T47D (cell line): ENCODE measurements at regions not wholly inside any gene's neighbourhood (a gene's known extent, or its start where the extent isn't known, plus 50 kb on each side); places are given as distances from the start of the nearest gene placed in this dataset.
"Not testable (repeated sequence)": the region's sequence is repeated elsewhere in the genome, so short reads cannot be mapped to it uniquely, and the experiment has no call there.

Experiments used
- DNase-seq, 2 experiments: peaks; one replicate each; pipeline versions ENCODE4 v3.0.0 to v3.0.0-alpha.2; 2011 to 2012; ENCODE audit warnings: low read depth in 1 of 2, low spot score in 1 of 2
- JUND ChIP-seq: IDR thresholded peaks from 2 replicates; pipeline ENCODE4 v1.6.1; 2012; ENCODE audit warnings: low read depth
- in situ Hi-C: cut with HindIII; loops from 2 replicates; pipeline ENCODE4 v1.10.0; 2016; ENCODE audit warnings: low sequenced_read_pairs, low pct_unique_long_range_greater_than_20kb

DNA sequence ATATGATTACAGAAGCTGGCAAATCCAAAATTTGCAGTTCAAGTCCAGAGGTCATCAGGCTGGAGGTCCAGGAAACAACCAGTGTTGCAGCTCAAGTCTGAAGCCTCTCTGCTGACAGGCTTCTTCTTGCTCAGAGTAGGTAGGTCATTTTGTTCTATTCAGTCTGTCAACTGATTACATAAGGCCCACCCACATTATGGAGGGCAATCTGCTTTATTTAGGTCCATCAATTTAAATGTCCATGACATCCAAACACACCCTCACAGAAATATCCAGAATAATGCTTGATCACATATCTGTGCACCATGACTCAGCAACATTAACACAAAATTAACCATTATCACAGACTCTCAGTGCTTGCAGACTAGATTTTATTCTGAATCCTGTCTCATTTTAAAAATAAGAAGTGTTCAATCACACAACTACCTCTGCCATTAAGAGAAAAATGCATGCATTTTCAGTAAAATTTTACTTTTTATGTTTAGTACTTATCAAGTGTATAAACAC, 759.2 kb upstream of the ADGRB3 start:
- TF ChIP-seq JUND, result no peak
- in situ Hi-C loops, result no loop called here
- no peak for DNase-seq

DNA sequence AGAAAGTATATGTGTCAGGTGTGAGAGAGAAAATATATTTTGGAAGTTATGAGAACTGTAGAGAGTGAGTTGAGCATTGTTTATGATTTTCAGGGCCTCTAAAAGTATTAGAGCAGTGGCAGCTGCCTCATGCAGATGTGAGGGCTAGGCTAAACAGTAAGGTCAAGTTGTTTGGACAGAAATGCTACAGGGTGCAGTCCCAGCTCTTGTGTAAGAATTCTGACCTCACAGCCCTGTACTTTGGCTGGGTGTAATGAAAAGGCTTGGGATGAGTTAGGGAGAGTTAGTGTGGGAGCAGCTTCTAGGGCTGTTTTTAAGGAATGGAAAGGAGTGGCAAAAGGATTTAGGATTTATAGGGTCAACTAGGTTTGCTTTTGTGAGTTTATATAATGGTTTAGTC, 764.8 kb upstream of the ADGRB3 start:
- no peak for TF ChIP-seq JUND
- in situ Hi-C loops, result no loop called here
- no peak for DNase-seq

DNA sequence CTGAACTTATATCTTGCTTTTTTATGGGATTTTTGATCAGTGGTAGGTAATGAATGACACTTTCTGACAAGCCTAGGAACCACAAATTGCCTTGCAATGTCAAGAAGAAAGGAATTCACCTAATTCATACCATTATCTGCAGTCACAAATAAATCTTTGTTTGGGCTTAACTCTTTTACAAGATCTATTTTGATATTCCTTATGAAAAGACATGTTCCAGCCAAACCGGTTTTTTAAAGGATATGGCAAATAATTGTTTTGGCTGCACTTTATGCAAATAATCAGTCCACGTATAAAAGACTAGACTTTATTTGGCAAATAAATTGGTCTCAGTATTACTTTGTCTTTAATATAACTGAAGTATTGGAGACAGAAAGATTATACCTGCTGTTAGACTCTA, 771.7 kb upstream of the ADGRB3 start:
- in situ Hi-C loops, result no loop called here
- DNase-seq, result peak; percentile 1 to 80
- TF ChIP-seq JUND, result peak; percentile 68; the same call in 1 of the 2 replicates

DNA sequence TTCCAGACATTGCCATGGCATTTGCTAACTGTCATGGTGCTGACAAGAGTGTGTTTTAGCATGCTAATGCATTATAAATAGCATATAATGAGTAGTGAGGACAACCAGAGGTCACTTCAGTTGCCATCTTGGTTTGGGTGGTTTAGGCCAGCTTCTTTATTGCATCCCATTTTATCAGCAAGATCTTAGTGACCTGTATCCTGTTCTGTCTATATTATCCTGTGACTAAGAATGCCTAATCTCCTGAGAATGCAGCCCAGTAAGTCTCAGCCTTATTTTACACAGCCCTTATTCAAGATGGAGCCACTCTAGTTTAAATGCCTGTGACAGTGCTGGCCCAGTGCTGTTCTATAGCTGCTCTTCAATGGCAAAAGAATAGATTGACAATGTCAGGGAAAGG, 781.0 kb upstream of the ADGRB3 start:
- no peak for DNase-seq
- TF ChIP-seq JUND, result no peak
- in situ Hi-C loops, result no loop called here

DNA sequence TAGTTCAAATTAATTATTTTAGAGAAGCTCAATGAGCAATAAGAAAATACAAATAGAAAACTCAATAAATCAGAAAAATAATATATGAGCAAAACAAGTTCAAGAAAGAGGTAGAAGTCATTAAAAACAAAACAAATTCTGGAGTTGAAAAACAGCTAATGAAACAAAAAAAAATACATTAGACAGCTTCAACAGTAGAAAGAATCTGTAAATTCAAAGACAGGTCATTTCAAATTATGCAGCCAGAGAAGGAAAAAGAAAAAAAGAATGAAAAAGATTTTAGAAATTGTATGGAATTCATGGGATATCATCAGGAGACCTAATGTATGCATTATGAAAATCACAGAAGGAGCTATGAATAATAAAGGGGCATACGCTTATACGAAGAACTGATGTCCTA, 795.3 kb upstream of the ADGRB3 start:
- TF ChIP-seq JUND, result no peak
- in situ Hi-C loops, result no loop called here
- no peak for DNase-seq

DNA sequence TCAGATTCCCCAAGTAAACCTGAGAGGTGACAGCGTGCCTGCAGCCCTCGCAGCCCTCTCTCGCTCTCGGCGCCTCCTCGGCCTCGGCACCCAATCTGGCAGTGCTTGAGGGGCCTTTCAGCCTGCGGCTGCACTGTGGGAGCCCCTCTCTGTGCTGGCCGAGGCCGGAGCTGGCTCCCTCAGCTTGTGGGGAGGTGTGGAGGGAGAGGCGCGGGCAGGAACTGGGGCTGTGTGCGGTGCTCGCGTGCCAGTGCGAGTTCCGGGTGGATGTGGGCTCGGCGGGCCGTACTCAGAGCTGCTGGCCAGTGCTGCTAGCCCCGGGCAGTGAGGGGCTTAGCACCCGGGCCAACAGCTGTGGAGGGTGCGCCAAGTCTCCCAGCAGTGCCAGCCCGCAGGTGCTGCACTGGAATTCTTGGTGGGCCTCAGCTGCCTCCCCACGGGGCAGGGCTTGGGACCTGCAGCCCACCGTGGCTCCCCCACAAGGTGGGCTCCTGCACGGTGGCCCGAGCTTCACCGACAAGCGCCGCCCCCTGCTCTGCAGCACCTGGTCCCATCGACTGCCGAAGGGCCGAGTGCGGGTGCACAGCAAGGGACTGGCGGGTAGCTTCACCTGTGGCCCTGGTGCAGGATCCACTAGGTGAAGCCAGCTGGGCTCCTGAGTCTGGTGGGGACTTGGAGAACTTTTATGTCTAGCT, 809.7 kb upstream of the ADGRB3 start:
- no peak for TF ChIP-seq JUND
- no peak for DNase-seq
- in situ Hi-C loops, result no loop called here

DNA sequence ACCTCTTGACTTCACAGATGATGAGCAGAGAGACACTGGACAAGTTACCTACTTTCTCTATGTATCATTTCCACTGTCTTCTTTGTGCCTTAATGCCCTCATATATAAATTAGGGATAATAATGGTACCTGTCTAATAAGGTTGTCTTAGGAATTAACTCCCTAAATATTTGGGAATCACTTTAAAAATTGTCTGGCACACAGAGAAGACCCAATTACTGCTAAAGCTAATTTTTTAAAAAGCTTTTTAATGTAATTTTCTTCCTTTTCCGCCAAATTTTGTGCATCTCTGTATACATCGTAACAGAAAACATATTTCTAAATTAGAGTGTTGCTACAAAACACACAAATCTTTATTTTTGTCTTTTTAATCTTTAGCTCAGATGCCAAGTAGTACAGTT, 816.8 kb upstream of the ADGRB3 start:
- no peak for TF ChIP-seq JUND
- in situ Hi-C loops, result no loop called here
- DNase-seq, result no peak

DNA sequence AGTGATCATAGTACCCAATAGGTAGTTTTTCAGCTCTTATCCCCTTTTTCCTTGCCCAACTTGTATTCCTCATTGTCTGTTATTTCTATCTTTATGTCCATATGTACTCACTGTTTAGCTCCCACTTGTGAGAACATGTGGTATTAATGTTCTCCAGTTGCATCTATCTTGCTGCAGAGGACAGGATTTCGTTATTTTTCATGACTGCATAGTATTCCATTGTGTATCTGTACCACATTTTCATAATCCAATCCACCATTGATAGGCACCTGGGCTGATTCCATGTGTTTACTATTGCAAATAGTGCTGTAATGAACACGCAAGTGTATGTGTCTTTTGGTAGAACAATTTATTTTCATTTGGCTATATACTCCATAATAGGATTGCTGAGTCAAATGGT, 819.5 kb upstream of the ADGRB3 start:
- no peak for DNase-seq
- in situ Hi-C loops, result no loop called here
- no peak for TF ChIP-seq JUND

DNA sequence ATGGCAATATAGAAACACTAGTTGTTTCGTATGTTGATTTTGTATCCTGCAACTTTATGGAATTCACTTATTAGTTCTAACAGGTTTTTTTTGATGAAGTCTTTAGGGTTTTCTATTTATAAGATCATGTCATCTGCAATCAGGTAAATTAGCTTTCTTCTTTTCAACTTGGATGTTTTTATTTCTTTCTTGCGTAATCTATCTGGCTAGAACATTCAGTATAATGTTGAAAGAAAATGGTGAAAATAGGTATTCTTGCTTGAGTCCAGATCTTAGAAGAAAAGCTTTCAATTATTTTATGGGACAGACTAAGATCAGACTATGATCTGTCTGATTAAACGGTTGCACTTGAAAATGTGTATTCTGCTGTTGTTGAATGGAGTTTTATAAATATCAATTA, 820.8 kb upstream of the ADGRB3 start:
- in situ Hi-C loops, result no loop called here
- no peak for TF ChIP-seq JUND
- no peak for DNase-seq

DNA sequence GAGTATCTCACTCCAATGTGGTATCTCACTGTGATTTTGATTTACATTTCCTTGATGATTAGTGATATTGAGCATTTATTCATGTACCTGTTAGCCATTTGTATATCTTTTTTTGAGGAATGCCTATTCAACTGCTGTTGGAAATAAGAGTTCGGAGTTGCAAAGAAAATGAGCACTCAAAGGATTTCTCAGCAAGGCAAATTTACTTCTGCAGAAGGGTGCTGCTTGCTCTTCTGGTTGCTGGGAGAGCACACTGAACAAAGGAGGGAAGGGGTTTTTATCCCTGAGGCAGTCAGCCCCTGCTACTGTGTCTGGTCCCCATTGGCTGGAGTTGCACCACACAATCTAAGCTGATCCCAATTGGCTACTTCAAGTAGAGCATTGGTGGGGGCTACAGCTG, 822.4 kb upstream of the ADGRB3 start:
- DNase-seq, result no peak
- no peak for TF ChIP-seq JUND
- in situ Hi-C loops, result no loop called here

DNA sequence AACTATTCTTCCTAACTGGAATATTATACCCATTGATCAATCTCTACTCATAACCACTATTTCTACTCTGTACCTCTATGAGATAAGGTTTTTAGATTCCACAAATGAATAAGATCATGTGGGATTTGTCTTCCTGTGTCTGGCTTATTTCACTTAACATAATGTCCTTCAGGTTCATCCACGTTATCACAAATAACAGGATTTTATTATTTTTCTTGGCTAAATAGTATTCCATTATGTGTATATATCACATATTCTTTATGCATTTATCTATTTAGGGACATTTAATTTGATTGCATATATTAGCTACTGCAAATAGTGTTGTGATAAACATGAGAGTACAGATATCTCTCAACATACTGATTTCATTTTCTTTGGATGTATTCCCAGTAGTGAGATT, 823.0 kb upstream of the ADGRB3 start:
- TF ChIP-seq JUND, result no peak
- in situ Hi-C loops, result no loop called here
- no peak for DNase-seq

DNA sequence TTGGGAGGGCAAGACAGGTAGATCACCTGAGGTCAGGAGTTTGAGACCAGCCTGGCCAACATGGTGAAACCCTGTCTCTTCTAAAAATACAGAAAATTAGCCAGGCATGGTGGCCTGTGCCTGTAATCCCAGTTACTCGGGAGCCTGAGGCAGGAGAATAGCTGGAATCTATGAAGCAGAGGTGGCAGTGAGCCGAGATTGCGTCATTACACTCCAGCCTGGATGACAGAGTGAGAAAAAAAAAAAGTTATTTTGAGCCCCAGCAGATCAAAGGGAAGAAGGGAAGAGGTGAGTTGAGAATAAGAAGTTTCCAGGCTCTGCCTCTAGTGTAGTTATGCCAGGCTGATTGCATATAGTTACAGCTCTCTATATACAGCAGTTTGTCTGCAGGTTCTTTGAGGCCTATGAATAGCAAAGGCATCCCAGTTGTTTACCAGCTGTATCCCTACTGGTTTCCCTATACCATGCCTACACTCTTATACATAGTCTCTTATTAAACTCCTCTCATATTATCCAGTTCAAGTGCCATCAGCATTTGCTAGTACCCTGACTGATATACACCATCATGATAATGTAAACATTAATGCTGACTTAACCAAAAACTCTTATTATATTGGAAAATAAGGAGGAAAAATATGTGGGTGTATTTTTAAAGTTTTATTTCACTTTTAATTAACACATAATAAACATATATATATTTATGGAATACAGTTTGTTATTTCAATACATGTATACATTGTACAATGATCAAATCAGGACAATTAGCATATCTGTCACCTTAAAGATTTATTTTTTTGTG, 823.6 kb upstream of the ADGRB3 start:
- DNase-seq, result no peak
- TF ChIP-seq JUND, result no peak
- in situ Hi-C loops, result no loop called here

DNA sequence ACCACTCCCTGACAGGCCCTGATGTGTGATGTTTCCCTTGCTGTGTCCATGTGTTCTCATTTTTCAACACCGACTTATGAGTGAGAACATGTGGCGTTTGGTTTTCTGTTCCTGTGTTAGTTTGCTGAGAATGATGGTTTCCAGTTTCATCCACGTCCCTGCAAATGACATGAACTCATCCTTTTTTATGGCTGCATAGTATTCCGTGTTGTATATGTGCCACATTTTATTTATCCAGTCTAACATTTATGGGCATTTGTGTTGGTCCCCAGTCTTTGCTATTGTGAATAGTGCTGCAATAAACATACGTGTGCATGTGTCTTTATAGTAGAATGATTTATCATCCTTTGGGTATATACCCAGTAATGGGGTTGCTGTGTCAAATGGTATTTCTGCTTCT, 830.3 kb upstream of the ADGRB3 start:
- in situ Hi-C loops, DNase-seq: not testable (repeated sequence)
